Astrocyte of the spinal cord (primary cell): ENCODE measurements at regions not wholly inside any gene's neighbourhood (a gene's known extent, or its start where the extent isn't known, plus 50 kb on each side); places are given as distances from the start of the nearest gene placed in this dataset.

ENCODE experiments used
- DNase-seq: peaks from one replicate; pipeline ENCODE4 v3.0.0; 2011; ENCODE audit warnings: low read depth, low spot score
- H3K4me3 ChIP-seq: 2 replicates; pipeline ENCODE4 v1.5.1; 2011; ENCODE audit warnings: low read depth, mild to moderate bottlenecking, low read length, moderate library complexity
- in situ Hi-C: cut with HindIII; loops from 2 replicates; pipeline ENCODE4 v1.10.0; 2017; ENCODE audit warnings: low sequenced_read_pairs
- TF ChIP-seq, protein P1 (sequence below): IDR thresholded peaks from 2 replicates; pipeline ENCODE4 v1.5.1; 2012; ENCODE audit warnings: low read depth, mild to moderate bottlenecking, low read length, inconsistent platforms

GRCh38 chr12:75633789-75634188, 122.4 kb upstream of the KRR1 start:
- in situ Hi-C loops, result no loop called here
- H3K4me3 ChIP-seq, result no peak overlapping the region
- no peak for DNase-seq
- TF ChIP-seq, protein P1, sequence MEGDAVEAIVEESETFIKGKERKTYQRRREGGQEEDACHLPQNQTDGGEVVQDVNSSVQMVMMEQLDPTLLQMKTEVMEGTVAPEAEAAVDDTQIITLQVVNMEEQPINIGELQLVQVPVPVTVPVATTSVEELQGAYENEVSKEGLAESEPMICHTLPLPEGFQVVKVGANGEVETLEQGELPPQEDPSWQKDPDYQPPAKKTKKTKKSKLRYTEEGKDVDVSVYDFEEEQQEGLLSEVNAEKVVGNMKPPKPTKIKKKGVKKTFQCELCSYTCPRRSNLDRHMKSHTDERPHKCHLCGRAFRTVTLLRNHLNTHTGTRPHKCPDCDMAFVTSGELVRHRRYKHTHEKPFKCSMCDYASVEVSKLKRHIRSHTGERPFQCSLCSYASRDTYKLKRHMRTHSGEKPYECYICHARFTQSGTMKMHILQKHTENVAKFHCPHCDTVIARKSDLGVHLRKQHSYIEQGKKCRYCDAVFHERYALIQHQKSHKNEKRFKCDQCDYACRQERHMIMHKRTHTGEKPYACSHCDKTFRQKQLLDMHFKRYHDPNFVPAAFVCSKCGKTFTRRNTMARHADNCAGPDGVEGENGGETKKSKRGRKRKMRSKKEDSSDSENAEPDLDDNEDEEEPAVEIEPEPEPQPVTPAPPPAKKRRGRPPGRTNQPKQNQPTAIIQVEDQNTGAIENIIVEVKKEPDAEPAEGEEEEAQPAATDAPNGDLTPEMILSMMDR, result no peak

- no peak overlapping the region for H3K4me3 ChIP-seq
- in situ Hi-C loops, result no loop called here
- DNase-seq, result peak; percentile 60
- TF ChIP-seq, protein P1, result no peak
Observed at GRCh38 chr12:75632442-75632841, 121.0 kb upstream of the KRR1 start.

DNA sequence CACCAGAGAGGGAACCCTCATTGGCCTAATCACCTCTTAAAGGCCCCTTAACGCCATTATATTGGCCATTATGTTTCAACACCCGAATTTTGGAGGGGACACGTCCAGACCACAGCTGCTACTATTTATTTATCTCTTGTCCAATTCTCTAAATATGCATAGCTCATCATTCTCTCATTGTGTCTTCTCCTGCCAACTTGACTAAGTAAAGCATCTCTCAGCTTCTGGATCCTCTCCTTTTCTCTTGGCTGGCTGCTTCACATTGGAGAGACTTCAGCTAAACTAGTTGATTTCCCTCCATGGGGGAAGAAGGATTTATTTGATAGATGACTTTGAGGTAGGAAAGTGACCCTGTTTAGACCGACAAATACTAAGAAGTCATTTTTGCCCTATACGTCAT, 120.4 kb upstream of the KRR1 start:
- DNase-seq, result no peak
- TF ChIP-seq, protein P1, result no peak
- in situ Hi-C loops, result no loop called here
- no peak overlapping the region for H3K4me3 ChIP-seq

GRCh38 chr12:75630091-75630490, 118.7 kb upstream of the KRR1 start:
- no peak for DNase-seq
- H3K4me3 ChIP-seq, result no peak overlapping the region
- TF ChIP-seq, protein P1, result no peak
- in situ Hi-C loops, result no loop called here

DNA sequence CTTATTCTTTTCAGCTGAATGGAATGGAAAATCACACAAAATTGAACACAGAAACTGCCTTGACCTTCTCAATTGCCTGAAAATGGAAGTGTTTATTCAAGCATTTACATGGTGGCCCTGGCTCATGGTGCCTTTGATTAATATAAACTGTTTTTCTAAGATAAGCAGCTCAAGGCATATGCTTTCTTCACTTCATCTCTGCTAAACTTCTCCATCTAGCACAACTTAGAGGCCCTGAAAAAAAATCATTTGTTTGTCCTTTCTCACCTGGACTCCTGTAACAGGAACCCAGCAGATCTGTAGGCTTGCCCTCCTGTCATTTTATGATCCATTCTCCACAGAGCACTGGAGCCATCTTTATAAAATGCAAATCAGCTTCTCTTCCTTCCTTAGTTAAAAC, 117.5 kb upstream of the KRR1 start:
- TF ChIP-seq, protein P1, result no peak
- H3K4me3 ChIP-seq, result no peak overlapping the region
- DNase-seq, result no peak
- in situ Hi-C loops, result no loop called here

DNA sequence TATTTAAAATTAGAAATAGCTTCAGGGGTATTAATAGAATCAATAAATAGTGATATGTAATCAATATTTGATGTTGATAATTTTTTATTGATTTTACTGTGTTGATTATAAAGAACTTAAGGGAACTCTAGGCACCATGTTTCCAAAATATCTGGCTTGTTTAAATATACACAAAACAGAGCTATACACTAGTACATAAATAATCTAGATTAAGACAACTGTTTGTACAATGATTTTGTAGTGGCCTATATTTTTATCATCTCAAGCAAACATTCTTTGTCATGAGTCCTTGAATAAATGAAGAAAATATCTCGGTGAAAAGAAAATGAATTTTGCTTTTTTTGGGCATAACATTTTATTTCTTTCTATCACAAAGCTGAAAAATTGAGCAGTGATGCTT, 117.1 kb upstream of the KRR1 start:
- in situ Hi-C loops, result no loop called here
- H3K4me3 ChIP-seq, result no peak overlapping the region
- DNase-seq, result no peak
- TF ChIP-seq, protein P1, result no peak

DNA sequence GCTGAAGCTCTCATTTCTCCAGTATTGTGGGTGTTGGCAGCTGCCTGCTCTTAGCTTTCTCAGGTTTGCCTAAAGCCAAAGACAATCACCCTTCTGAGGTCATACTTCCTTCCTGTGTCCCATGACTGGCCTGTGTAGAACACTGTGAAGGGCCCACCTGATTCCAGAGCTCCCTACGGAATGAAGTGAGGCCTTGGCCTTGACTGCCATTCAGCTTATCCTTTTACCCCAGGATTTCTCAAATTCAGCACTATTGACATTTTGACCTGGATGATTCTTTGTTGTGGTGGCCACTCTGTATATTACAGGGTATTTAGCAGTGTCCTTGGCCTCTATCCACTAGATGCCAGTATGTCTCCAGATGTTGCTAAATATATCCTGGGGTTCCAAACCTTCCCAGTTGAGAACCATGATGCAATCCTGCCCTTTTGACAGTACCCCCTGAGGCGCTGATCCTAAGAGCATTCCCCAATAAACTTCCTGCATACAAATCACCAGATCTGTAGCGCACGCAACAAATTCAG, 112.3 kb upstream of the KRR1 start:
- H3K4me3 ChIP-seq, result no peak overlapping the region
- peak; percentile 55 for DNase-seq
- TF ChIP-seq, protein P1, result peak; percentile 29
- in situ Hi-C loops, result no loop called here
